ENCODE measurements at regions not wholly inside any gene's neighbourhood (a gene's known extent, or its start where the extent isn't known, plus 50 kb on each side); places are given as distances from the start of the nearest gene placed in this dataset.

DNA sequence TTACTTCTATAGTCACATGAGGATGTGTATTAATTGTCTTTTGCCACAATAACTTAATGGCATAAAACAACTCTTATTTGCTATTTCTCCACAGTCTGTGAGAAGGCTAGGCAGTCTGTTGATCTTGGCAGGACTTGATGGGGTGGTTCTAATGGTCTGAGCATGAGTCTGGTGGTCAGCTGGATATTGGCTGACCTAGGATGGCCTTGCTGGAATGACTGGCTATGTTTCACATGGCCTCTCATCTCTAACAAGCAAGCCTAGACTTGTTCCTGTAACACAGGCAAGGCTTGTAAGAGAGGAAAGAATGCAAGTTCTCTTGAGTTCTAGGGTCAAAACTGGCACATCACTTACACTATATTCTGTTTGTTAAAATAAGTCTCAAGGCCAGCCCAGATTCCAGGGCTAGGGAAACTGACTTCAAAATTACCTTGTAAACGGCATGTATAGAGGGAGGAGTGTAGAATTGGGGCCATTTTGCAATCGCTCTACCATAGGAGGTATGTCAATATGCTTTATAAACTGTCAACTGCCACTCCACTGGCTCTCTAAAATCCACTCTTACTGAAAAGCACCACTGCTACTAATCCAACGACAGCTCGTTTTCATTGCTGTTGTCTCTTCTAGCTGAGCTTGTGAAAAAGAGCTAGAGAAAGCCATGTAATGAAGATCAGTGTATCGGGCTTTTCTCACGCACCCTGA is 325.0 kb upstream of the PKDCC start:
- no peak for TF ChIP-seq EZH2phosphoT487 (IDR thresholded peaks at IDR 0.05; ENCODE audit: low read depth)
- TF ChIP-seq, protein P1, sequence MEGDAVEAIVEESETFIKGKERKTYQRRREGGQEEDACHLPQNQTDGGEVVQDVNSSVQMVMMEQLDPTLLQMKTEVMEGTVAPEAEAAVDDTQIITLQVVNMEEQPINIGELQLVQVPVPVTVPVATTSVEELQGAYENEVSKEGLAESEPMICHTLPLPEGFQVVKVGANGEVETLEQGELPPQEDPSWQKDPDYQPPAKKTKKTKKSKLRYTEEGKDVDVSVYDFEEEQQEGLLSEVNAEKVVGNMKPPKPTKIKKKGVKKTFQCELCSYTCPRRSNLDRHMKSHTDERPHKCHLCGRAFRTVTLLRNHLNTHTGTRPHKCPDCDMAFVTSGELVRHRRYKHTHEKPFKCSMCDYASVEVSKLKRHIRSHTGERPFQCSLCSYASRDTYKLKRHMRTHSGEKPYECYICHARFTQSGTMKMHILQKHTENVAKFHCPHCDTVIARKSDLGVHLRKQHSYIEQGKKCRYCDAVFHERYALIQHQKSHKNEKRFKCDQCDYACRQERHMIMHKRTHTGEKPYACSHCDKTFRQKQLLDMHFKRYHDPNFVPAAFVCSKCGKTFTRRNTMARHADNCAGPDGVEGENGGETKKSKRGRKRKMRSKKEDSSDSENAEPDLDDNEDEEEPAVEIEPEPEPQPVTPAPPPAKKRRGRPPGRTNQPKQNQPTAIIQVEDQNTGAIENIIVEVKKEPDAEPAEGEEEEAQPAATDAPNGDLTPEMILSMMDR (IDR thresholded peaks at IDR 0.05; ENCODE audit: low read depth, low read length), result no peak
- Histone ChIP-seq H3K27me3 (ENCODE audit: low read depth, low read length) (no peaks in the 10 kb centered on the region), H3K79me2 (ENCODE audit: low read length) (no peaks in the 10 kb centered on the region), H3K4me1 (ENCODE audit: low read length) (peaks cover 41% of the 10 kb centered on the region), H4K20me1 (ENCODE audit: insufficient read depth, low read length) (no peaks in the 10 kb centered on the region), H3K4me3 (ENCODE audit: low read length) (no peak overlapping the region), H3K27ac (ENCODE audit: low read length) (no peak overlapping the region), H3K9me3 (ENCODE audit: insufficient read depth, low read length) (no peaks in the 10 kb centered on the region), H3K4me2 (ENCODE audit: low read length) (no peak overlapping the region), H3K36me3 (replicated peaks; ENCODE audit: low read depth, low read length) (no peaks in the 10 kb centered on the region), H3K9ac (ENCODE audit: low read length) (no peak overlapping the region), H2AFZ (ENCODE audit: low read depth, low read length) (no peak overlapping the region)

DNA sequence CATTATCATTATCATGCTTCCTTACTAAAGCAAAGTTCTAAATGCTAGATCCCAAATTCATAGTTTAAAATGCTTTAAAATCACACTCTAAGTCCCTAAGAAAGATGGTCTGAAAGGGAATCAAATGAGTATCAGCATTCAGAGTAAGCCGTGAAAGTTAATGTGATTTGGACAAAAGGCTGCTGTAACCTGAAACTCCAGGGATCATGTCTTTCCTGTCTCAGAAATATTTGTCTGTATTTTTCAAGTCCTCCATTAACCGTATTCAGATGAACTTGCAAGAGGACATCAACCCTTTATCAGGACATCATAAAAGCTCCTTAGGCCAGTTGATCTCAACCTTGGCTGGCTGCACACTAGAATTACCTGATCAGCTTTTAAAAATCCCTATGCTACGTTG is 324.3 kb upstream of the PKDCC start:
- Histone ChIP-seq H3K4me1 (ENCODE audit: low read length) (peaks cover 34% of the 10 kb centered on the region), H3K79me2 (ENCODE audit: low read length) (no peaks in the 10 kb centered on the region), H3K36me3 (replicated peaks; ENCODE audit: low read depth, low read length) (no peaks in the 10 kb centered on the region), H3K9ac (ENCODE audit: low read length) (no peak overlapping the region), H3K4me2 (ENCODE audit: low read length) (no peak overlapping the region), H3K27ac (ENCODE audit: low read length) (no peak overlapping the region), H3K4me3 (ENCODE audit: low read length) (no peak overlapping the region), H4K20me1 (ENCODE audit: insufficient read depth, low read length) (no peaks in the 10 kb centered on the region), H3K9me3 (ENCODE audit: insufficient read depth, low read length) (no peaks in the 10 kb centered on the region), H2AFZ (ENCODE audit: low read depth, low read length) (no peak overlapping the region), H3K27me3 (ENCODE audit: low read depth, low read length) (no peaks in the 10 kb centered on the region)
- TF ChIP-seq, protein P1 (IDR thresholded peaks at IDR 0.05; ENCODE audit: low read depth, low read length), result no peak
- TF ChIP-seq EZH2phosphoT487 (IDR thresholded peaks at IDR 0.05; ENCODE audit: low read depth), result no peak

DNA sequence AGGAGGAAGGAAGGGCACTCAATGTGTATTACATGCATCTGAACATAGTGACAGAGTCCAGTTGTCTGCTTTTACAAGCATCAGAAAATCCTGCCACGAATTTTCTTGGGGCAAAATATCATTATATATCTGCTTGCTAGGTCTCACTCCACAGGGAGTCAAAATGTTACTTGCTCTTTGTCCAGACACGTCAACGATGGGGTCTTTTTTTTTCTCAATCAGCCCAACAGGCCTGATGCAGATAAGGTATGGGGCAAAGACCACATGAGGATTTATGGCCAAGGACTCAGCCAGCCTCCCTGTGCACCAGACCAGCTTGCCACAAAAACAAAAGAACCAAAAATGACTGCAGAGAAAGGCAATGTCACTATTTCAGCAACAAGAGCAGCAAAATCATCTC is 323.4 kb upstream of the PKDCC start:
- H3K27ac ChIP-seq (ENCODE audit: low read length), result no peak overlapping the region
- no peak overlapping the region for H3K4me3 ChIP-seq (ENCODE audit: low read length)
- H4K20me1 ChIP-seq (ENCODE audit: insufficient read depth, low read length), result no peaks in the 10 kb centered on the region
- no peaks in the 10 kb centered on the region for H3K79me2 ChIP-seq (ENCODE audit: low read length)
- H3K9ac ChIP-seq (ENCODE audit: low read length), result no peak overlapping the region
- TF ChIP-seq, protein P1 (IDR thresholded peaks at IDR 0.05; ENCODE audit: low read depth, low read length), result no peak
- no peak for TF ChIP-seq EZH2phosphoT487 (IDR thresholded peaks at IDR 0.05; ENCODE audit: low read depth)
- H3K9me3 ChIP-seq (ENCODE audit: insufficient read depth, low read length), result no peaks in the 10 kb centered on the region
- H3K36me3 ChIP-seq (replicated peaks; ENCODE audit: low read depth, low read length), result no peaks in the 10 kb centered on the region
- no peak overlapping the region for H2AFZ ChIP-seq (ENCODE audit: low read depth, low read length)
- no peaks in the 10 kb centered on the region for H3K27me3 ChIP-seq (ENCODE audit: low read depth, low read length)
- H3K4me1 ChIP-seq (ENCODE audit: low read length), result peaks cover 25% of the 10 kb centered on the region
- H3K4me2 ChIP-seq (ENCODE audit: low read length), result no peak overlapping the region

DNA sequence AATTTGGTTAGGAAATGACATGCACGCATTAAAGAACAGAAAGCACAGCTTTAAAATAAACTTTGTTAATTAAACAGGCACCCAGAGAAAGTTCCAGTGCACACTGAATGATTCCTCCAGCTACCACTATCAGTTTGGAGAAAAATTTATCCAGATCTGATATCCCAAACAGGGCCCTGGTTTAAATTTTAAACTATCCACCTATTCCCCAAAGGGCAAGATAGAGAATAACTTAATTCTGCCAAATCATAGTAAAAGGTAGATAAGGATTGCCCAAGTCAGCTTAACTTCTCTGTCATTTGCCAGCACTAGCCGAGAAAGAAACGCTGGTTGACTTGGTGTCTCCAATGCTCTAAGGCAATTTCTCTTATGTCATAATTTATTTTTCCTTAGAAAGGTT is 321.9 kb upstream of the PKDCC start:
- no peaks in the 10 kb centered on the region for H4K20me1 ChIP-seq (ENCODE audit: insufficient read depth, low read length)
- H3K27ac ChIP-seq (ENCODE audit: low read length), result no peak overlapping the region
- H3K9me3 ChIP-seq (ENCODE audit: insufficient read depth, low read length), result no peaks in the 10 kb centered on the region
- H3K4me2 ChIP-seq (ENCODE audit: low read length), result no peak overlapping the region
- no peak for TF ChIP-seq EZH2phosphoT487 (IDR thresholded peaks at IDR 0.05; ENCODE audit: low read depth)
- TF ChIP-seq, protein P1 (IDR thresholded peaks at IDR 0.05; ENCODE audit: low read depth, low read length), result no peak
- H3K4me3 ChIP-seq (ENCODE audit: low read length), result no peak overlapping the region
- H3K79me2 ChIP-seq (ENCODE audit: low read length), result no peaks in the 10 kb centered on the region
- H3K27me3 ChIP-seq (ENCODE audit: low read depth, low read length), result no peaks in the 10 kb centered on the region
- no peak overlapping the region for H2AFZ ChIP-seq (ENCODE audit: low read depth, low read length)
- no peaks in the 10 kb centered on the region for H3K36me3 ChIP-seq (replicated peaks; ENCODE audit: low read depth, low read length)
- no peak overlapping the region for H3K9ac ChIP-seq (ENCODE audit: low read length)
- H3K4me1 ChIP-seq (ENCODE audit: low read length), result peaks cover 11% of the 10 kb centered on the region
